HuH-7 (cell line): ENCODE measurements at regions not wholly inside any gene's neighbourhood (a gene's known extent, or its start where the extent isn't known, plus 50 kb on each side); places are given as distances from the start of the nearest gene placed in this dataset.

ENCODE experiments used
- DNase-seq: peaks from one replicate; pipeline ENCODE4 v3.0.0; 2011; ENCODE audit warnings: low spot score

DNA sequence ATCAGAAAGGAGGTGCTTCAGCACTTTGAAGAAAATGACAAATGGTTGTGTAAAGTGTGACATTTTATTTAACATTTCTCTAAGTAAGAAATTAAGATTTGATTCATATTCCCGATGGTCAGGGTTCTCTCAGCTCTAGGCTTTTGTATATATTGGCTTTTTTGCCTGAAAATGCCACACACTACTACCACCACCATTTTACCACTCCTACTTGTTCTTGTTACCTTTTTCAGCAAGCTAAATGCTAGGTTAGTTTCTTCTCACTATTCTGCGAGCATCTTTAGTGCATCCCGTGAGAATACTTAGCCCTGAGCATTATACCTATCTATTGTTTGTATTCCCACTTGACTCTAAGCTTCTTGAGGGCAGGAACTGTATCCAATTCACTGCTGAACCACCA, 177.6 kb upstream of the MTNR1B start:
- no peak for DNase-seq

DNA sequence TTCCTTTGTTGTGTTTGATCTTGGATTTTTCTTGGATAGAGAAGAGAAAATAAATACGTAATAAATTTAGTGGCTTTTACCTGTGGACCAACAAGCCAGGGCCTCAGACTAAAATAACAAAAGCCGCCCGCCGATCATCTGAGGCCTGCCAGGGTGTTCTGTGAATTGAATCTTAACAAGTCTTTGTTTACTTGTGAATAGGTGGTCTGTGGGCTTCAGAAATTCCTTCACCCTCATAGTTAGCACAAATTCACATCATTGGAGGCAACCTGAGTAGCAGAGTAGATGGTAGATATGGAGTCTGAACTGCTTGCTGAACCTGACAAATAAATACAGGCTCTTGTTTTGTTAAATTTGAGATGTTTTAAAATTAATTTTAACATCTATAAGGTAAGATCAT, 176.3 kb upstream of the MTNR1B start:
- no peak for DNase-seq

DNA sequence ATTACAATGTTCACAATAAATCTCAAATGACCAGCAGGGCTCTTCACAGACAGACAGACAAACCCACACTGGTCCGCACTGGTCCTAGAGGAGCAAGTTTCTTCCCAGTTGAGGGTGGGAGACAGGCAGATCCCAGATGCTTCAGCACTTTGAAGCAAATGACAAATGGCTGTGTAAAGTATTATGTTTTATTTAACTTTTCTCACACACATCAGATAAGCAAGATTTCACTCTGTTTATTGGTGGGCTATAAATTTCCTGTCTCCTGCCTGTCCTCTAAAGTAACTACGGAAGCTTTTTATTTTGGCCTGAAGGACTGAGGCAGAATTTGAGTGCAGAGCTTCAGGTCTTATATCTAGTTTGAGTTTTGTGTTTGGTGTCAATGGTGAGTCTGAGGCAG, 174.7 kb upstream of the MTNR1B start:
- DNase-seq, result no peak

DNA sequence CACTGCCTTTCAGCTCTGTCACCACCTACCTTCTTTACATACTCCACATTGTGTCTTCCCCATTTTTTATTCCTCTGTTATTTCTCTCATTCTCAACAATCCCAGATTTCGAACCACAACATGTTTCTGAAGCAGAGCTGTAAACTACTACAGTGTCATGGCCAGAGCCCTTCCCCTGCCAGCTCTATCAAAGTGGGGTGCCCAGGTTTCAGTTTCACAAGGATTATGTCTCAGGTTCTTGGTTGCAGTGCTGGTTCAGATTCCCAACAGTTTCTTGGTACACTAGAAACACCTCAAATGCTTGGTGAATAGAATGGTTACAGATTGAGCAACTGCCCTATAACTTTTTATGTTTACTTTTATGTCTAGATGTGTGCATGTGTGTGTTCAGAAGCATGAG, 172.7 kb upstream of the MTNR1B start:
- no peak for DNase-seq

DNA sequence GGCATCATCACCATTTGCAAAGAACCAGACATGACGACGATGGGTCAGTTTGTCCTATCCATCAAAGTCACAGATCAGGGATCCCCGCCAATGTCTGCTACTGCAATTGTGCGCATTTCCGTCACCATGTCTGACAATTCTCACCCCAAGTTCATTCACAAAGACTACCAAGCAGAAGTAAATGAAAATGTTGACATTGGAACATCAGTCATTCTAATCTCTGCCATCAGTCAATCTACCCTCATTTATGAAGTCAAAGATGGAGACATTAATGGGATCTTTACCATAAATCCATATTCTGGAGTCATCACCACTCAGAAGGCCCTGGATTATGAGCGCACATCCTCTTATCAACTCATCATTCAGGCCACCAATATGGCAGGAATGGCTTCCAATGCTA, 171.6 kb upstream of the MTNR1B start:
- DNase-seq, result no peak

DNA sequence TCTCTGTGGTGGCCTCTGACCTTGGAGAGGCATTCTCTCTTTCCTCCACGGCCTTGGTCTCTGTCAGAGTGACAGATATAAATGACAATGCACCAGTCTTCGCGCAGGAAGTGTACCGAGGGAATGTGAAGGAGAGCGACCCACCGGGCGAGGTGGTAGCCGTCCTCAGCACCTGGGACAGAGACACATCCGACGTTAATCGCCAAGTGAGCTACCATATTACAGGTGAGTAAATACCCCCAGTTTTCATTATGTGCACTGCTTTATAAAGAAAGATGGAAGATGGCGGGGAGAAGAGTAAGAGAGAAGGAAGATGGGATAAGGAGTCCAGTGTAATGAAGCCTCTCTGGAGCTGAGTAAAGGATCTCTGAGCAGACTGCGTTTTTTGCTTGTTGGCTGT, 167.8 kb upstream of the MTNR1B start:
- no peak for DNase-seq

DNA sequence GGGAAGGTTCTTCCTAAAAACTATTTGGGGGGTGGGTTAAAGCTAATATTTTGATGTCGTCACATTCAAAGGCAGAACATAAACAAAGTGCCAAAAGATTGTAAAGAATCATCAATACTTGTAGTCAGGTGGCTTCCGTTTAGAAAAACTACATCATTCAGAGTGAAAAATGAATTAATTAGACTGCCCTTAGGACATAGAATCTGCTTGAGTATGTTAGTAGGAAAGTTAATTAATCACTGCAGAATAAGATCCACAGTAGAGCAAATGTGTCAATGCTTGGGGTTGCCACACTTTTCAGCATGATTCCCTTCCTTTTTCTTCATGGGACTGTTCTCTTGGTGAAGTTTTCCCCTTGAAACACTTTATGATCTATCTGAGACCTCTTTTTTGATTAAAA, 166.8 kb upstream of the MTNR1B start:
- DNase-seq, result no peak

DNA sequence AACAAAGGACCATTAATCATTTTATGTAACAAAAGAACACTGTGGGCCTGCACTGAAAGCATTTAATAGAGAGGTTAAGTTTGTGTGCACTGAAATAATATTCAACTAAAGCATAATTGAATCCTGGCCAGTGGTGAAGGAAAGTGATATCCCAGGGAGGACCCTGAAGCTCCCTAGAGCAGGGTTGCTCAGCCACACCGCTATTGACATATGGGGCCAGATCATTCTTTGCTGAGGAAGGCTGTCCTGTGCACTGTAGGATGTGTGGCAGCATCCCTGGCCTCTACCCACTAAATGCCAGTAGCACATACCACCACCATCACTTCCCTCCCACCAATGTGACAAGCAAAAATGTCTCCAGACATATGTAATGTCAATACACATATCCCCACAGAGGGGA, 166.1 kb upstream of the MTNR1B start:
- DNase-seq, result no peak

DNA sequence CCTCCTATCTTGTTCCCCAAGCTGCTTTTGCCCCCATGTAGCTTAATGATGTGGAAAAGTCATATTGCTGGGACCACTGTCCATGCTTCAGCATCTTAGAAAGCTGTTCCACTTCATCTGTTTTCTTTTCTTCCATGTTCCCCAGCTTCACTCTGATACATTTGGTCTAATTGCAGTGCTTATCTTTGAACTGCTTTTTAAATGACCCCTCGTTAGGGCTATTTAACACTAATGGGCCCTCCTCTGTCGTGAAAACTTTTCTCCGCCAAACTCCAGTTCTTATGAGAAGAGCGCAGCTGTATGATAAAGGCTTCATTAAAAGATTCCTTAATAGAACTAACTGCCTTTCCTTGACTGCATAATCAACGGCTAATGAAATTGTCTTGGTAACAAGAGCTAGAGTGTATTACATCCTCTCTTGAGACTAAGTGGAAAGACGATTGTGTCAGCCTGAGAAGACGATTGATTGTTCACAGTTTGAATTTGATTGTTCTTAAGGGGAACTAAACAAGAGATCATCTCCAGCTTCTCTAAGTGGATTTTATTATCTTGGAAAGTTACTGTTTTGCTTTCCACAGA, 165.0 kb upstream of the MTNR1B start:
- DNase-seq, result no peak

DNA sequence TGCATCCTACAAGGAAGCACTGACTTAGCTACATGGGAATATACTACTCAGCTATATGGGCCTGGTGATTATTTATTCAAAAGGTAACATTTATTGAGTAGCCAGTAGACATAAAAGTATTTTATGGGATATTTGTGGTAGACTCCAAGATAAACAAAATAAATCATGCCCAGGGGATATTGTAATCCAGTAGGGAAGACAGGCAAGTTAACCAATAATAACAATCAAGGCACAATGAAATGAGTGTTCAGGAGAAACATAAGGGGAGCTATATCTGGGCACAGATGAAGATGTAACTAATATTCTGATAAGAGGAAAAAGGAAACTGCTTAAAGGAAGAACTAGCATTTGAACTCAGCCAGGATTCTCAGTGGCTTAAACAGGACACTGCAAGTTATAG, 161.4 kb upstream of the MTNR1B start:
- DNase-seq, result no peak

DNA sequence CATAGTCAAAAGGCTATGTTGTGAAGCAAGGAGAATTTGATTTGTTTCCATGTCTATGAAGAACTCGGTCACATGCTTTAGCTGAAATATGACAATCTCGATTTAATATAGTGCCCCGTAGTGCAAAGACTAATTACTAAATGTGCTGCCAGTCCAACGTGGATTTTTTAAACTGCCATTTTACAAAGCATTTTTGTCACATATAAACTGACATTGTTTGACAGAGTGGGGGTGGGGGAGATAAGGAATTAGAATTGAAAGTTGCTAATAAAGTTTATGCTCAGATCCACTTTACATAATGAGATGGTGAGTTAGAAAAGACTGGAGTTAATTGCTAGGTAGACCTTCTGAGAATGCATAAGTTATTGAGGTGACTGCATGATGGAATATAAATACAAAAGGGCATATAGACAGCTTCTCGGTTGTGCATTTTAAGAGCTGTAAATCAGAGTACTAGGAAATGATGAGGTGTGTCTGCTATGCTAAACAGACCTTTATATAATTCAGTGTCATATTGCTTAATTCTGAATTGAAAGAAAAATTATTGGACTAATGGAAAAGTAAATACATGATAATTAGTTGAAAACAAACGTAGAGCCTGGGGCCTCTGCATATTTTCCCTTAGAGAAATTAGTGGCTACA, 158.9 kb upstream of the MTNR1B start:
- DNase-seq, result no peak

DNA sequence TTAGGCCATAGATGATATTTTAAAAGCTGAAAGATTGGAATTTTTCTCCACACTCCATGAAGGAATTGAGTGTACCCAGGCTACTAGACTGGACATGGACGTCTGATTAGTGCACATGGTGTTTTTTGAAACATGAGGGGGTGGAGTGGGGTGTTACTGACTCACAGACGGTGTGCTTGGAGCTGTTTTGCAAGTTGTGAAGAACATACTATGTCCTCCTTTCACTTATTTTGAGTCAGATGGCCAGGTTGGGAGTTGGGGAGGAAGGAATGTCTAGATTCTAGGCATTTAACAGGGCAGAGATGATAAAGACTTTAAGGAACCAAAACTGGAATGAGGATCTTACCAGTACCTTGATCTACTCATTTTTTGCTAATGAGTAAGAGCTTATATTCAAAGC, 158.1 kb upstream of the MTNR1B start:
- no peak for DNase-seq

DNA sequence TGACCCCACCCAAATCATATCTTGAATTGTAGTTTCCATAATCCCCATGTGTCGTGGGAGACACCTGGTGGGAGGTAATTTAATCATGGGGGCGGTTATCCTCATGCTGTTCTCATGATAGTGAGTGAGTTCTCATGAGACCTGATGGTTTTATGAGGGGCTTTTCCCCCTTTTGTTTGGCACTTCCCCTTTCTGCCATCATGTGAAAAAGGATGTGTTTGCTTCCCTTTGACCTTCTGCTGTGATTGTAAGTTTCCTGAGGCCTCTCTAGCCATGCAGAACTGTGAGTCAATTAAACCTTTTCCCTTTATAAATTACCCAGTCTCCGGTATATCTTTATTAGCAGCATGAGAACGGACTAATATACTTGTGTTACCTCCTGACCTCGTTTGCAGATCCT, 156.6 kb upstream of the MTNR1B start:
- no peak for DNase-seq

DNA sequence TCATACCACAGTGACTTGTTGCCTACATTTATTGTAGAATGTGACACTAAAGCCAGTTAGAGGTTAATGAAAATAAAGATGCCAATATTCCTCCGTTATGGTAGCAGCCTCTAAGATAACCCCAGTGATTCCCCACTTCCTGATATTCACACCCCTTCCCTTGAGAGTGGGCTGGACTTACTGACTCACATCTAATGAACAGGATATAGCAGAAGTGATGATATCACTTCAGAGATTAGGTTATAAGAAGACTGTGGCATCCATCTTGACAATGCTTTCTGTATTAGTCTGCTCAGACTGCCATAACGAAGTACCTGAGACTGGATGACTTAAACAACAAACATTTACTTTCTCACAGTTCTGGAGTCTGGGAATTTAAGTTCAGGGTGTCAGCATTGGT, 149.6 kb upstream of the MTNR1B start:
- no peak for DNase-seq

DNA sequence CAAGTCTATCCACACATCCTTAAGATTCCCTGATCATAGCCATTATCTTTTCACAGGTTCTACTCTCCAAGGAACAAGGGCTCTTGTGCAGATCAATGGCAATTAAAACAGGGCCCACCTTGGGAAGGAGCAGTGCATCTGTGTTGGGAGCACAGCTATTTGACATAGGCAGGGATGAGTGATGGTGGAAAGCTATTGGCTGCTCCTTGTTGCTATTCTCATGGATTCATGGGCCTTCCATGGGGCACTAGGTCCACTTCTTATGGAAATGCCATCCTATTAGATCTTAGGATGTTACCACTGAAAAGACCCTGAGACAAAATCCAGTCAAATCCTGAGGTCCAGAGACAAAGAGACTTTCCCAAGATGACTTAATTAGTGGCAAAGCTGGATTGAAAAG, 148.6 kb upstream of the MTNR1B start:
- DNase-seq, result no peak

DNA sequence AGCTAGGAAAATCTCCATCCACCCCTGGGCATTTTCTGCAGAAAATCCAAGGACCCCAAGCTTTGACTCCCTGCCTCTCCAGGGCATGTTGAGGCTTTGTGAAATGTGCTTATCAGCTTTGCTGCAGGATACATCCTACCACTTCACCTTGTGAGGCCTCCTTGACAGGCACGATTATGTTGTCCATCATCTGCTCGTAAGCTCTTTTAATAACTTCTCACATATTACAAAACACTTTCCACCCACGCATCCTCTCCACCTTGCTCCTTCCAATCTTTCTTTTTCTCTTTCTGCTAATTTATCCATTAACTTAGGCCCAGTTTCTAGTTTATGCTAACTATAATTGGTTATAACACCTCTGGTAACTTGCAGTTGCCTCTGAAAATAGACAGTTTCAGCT, 147.0 kb upstream of the MTNR1B start:
- no peak for DNase-seq

DNA sequence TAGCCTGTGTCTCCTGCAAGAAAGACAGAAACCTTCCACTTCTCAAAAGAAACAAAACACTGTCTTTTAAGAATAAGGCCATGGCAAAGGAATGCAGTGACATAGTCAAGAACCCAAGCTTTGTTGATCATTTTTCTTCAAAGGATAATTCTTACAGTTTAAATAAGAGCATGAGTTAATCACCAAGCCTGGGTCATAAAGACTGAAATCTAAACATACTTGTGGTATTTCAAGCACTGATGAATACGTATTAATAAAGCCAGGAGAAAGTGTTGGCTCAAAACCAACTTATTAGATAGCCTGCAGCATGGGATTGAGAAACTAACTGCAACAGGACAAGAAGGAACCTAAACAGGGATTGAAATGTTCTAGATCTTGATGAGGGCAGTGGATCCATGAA, 143.3 kb upstream of the MTNR1B start:
- no peak for DNase-seq

DNA sequence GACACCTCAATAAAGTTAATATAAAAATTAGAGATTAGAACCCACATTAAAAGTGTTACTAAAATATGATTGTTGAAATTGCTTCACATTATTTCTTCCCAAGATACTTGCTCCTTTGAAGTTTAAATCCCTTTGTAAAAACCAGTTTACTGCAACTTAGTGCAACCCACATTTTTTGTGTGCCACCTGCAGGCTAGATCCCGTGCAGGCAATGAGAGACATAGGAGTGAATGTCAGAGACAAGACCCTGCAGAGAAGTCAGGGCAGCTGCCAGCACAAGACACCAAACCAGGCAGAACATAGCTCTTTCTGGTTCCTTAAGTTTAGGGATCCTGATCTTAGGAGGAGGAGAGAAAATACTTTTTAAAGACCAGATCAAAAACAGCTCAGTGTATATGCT, 142.8 kb upstream of the MTNR1B start:
- no peak for DNase-seq

DNA sequence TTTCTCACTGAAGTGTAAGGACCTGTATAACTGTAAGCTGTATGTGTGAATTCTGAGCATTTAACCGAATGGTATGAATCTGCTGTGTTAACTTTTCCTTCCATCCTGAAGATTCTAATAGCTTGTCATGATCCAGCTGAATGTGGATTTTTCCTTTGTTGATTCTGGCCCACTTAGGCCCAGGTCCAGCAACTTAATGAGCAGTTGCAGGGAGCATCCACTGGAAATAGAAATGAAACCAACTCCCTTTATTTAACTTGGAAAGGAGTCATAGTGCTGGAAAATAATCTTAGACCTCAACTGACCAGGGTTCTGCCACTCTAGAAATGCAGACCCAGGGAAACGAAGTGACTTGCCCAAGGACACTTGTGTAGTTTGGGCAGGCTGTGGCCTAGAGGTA, 142.3 kb upstream of the MTNR1B start:
- no peak for DNase-seq

DNA sequence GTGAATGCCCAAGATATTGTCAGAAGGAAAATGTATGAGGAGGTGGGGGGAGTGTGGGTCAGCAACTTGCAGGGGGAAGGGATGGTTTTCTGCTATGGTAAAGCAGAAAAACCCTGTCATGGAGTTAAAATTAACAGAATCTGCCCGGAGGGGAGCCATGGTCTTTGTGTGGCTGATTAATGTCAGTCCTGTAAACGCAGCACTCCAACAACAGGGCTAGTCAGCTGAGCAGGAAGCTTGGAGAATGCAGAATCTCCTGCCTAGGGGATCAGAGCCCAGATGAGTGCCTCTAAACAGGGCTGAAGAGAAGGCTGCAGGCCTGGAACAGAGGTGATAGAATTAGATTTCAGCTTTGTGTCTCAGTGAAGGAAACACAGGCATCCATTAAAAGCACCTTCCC, 140.9 kb upstream of the MTNR1B start:
- no peak for DNase-seq

DNA sequence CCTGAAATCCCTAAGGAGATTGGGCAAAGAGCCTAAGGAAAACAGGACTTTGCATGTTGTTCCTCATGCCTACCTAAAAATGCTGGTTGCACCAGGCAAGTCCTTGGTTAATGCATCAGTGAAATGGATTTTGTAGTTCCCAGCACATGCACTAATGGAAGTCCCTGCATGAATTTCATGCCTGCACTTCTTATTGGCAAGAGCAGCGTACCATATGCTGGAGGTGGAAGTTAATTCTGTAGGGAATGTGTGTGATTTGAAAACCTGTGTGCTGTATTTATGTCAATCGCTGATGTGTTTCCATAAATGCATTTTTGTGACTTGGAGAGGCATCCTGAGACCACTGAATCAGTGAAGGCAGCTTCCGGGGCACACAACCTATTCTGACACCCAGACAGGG, 140.3 kb upstream of the MTNR1B start:
- no peak for DNase-seq

DNA sequence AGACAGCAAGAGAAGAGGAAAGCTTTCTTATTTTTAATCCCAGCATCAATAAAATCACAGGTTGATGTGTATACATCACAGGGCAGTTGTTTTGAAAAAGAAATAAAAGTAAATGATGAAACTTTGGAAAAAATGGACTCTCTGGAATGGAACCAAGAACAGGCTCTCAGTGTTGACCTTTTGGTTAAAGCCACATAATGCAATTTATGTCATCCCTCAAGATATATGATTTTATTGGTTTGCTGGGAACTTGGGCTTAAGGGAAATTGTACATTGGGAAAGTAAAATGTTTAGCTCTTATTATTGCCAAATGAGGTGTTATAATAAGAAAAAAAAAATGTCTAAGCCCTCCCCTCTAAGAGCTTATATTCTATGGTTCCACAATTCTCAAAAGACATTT, 139.8 kb upstream of the MTNR1B start:
- DNase-seq, result no peak

DNA sequence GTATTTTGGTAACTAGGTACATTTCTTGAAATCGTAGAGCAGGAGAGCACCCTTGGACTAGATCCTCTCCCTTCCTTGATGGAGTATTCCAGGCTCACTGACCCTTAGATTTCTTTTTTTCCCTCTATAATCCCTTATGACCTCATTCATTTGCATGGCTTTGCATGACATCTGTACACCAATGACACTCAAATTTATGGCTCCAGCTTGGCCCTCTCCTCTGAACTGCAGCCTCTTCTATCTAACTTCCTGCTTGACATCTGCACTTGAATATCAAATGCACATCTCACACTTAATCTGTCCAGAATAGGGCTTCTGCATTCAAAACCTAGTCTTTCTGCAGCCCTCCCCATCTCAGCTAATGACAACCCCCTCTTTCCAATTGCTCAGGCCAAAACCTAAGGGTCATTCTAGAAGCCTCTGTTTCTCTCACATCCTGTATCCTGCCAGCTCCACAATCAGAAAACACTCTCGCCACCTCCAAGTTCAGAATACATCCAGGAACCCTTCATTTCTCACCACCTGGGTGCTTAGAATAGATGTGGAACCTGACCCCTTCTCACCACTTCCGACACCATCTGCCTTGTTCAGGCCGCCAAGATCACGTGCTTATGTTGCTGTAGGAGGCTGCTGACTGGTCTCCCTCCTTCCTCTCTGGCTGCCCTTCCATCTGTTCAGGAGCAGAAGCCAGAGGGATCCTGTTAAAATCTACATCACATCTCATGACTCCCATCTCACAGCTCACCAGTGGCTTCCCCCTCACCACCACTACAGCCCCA, 138.9 kb upstream of the MTNR1B start:
- no peak for DNase-seq
